ENCODE measurements at regions not wholly inside any gene's neighbourhood (a gene's known extent, or its start where the extent isn't known, plus 50 kb on each side); places are given as distances from the start of the nearest gene placed in this dataset.

- Mint-ChIP-seq H3K27ac (peak overlapping the region in 1 of 3 experiments; percentile 18; a peak in 2 of 7 replicates), H3K27me3 (ENCODE audit: low read depth) (peaks cover 4% of the 10 kb centered on the region), H3K4me1 (peaks cover 5 to 20% of the 10 kb centered on the region in 2 experiments), H3K9me3 (peaks cover 0 to 3% of the 10 kb centered on the region in 2 experiments; a peak in 1 of 5 replicates), H3K4me3 (no peak overlapping the region), H3K36me3 (ENCODE audit: insufficient read depth in 1 of 3, low read depth in 3 of 3) (peaks cover 0 to 3% (median 2%) of the 10 kb centered on the region in 3 experiments; a peak in 3 of 7 replicates)
- Histone ChIP-seq H3K79me2 (ENCODE audit: insufficient read depth, low read length) (no peaks in the 10 kb centered on the region), H3K23ac (ENCODE audit: insufficient read length, low read depth, low read length) (no peak overlapping the region), H2BK5ac (ENCODE audit: insufficient read length, low read length) (no peak overlapping the region), H4K20me1 (ENCODE audit: control insufficient read depth, insufficient read depth, insufficient read length) (peaks cover 2% of the 10 kb centered on the region), H2BK120ac (ENCODE audit: low read depth, low read length, poor library complexity, severe bottlenecking) (no peak overlapping the region), H3K18ac (ENCODE audit: insufficient read length, low read depth, low read length) (no peak overlapping the region), H2BK15ac (ENCODE audit: low read depth, low read length) (no peak overlapping the region), H3K9ac (ENCODE audit: extremely low read depth, insufficient read length, low read length) (no peak overlapping the region), H2AK5ac (ENCODE audit: insufficient read length, low read length) (no peak overlapping the region), H3K14ac (ENCODE audit: insufficient read depth, low read length) (no peak overlapping the region), H3K23me2 (ENCODE audit: insufficient read length, low read depth, low read length, poor library complexity, severe bottlenecking) (no peaks in the 10 kb centered on the region), H2AFZ (ENCODE audit: low read length) (peak overlapping the region; percentile 17), H3K79me1 (ENCODE audit: insufficient read depth, low read depth, low read length, poor library complexity, severe bottlenecking) (no peaks in the 10 kb centered on the region), H3K27me3 (ENCODE audit: insufficient read depth, low read length) (no peaks in the 10 kb centered on the region), H2BK20ac (ENCODE audit: low read depth, low read length, poor library complexity, severe bottlenecking) (no peak overlapping the region), H3K4me1 (ENCODE audit: insufficient read depth, low read length) (peaks cover 5% of the 10 kb centered on the region; the same call in 1 of the 2 replicates), H4K91ac (ENCODE audit: insufficient read length, low read depth, low read length) (no peak overlapping the region), H3T11ph (ENCODE audit: low read length) (no peak overlapping the region), H2BK12ac (ENCODE audit: insufficient read length, low read depth, low read length) (no peak overlapping the region), H3K27ac (ENCODE audit: insufficient read length, low read depth, low read length) (no peak overlapping the region), H3K9me3 (ENCODE audit: control insufficient read depth, low read depth, low read length) (no peaks in the 10 kb centered on the region), H3K4ac (ENCODE audit: low read depth, low read length) (no peak overlapping the region), H4K5ac (ENCODE audit: insufficient read length, low read depth, low read length) (no peak overlapping the region), H3K4me2 (ENCODE audit: insufficient read depth, insufficient read length, low read length) (no peak overlapping the region), H3K56ac (ENCODE audit: insufficient read length, low read depth, low read length) (no peak overlapping the region), H4K8ac (replicated peaks; ENCODE audit: insufficient read length, low read depth, low read length) (no peak overlapping the region)
- DNase-seq = peak; percentile 45
- no peak for TF ChIP-seq CTCF (conservative IDR thresholded peaks at IDR 0.05)
- WGBS (ENCODE audit: extremely low coverage, insufficient read length, low lambda C conversion rate) = no CpG with 5 or more reads among the region's 1 CpG
Measured at GRCh38 chr9:115296831-115297565, 179.0 kb upstream of the TNC start.
